AG09309 (cell line): ENCODE measurements at regions not wholly inside any gene's neighbourhood (a gene's known extent, or its start where the extent isn't known, plus 50 kb on each side); places are given as distances from the start of the nearest gene placed in this dataset.

ENCODE experiments used
- DNase-seq: peaks from one replicate; pipeline ENCODE4 v3.0.0-alpha.2; 2010; ENCODE audit warnings: low read depth
- H3K4me3 ChIP-seq: 2 replicates; pipeline ENCODE4 v1.5.1; 2011; ENCODE audit warnings: mild to moderate bottlenecking, low read depth, low read length, moderate library complexity; ENCODE audit not compliant: control insufficient read depth
- TF ChIP-seq, protein P1 (sequence below): IDR thresholded peaks from 2 replicates; pipeline ENCODE4 v1.5.1; 2011; ENCODE audit warnings: mild to moderate bottlenecking, low read depth, low read length, inconsistent platforms; ENCODE audit not compliant: insufficient read depth, control insufficient read depth; ENCODE audit errors: missing control alignments

DNA sequence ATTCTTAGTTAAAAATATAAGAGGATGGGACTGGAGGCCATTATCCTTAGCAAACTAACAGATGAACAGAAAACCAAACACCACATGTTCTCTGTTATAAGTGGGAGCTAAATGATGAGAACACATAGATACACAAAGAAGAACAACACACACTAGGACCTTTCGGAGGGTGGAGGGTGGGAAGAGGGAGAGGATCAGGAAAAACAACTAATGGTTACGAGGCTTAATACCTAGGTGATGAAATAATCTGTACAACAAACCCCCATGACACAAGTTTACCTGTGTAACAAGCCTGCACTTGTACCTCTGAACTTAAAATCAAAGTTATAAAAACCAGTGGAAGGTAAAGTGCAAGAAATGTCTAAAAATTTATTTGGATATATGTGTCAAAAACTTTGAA is 1047.4 kb upstream of the C9orf72 start:
- DNase-seq, result no peak
- TF ChIP-seq, protein P1, sequence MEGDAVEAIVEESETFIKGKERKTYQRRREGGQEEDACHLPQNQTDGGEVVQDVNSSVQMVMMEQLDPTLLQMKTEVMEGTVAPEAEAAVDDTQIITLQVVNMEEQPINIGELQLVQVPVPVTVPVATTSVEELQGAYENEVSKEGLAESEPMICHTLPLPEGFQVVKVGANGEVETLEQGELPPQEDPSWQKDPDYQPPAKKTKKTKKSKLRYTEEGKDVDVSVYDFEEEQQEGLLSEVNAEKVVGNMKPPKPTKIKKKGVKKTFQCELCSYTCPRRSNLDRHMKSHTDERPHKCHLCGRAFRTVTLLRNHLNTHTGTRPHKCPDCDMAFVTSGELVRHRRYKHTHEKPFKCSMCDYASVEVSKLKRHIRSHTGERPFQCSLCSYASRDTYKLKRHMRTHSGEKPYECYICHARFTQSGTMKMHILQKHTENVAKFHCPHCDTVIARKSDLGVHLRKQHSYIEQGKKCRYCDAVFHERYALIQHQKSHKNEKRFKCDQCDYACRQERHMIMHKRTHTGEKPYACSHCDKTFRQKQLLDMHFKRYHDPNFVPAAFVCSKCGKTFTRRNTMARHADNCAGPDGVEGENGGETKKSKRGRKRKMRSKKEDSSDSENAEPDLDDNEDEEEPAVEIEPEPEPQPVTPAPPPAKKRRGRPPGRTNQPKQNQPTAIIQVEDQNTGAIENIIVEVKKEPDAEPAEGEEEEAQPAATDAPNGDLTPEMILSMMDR, result no peak
- H3K4me3 ChIP-seq, result no peak overlapping the region

DNA sequence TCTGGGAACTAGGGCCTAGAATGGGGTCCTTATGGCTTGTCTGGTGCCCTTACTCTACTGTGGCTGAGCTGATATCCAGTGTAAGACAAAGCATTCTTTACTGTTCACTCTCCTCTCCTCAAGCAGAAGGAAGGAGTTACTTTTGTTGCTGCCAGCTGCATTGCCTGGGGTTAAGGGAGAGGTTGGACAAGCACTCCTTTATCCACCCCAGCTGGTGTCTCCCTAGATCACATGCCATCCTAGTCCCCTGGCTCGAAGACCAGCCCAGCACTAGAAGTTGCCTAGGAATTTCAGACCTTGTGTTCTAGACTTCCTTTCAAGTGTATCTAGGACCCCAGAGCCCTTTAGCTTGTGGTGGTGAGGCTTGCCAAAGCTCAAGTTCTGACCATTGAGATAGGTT is 1051.5 kb upstream of the C9orf72 start:
- DNase-seq, result no peak
- TF ChIP-seq, protein P1, result no peak
- no peak overlapping the region for H3K4me3 ChIP-seq

DNA sequence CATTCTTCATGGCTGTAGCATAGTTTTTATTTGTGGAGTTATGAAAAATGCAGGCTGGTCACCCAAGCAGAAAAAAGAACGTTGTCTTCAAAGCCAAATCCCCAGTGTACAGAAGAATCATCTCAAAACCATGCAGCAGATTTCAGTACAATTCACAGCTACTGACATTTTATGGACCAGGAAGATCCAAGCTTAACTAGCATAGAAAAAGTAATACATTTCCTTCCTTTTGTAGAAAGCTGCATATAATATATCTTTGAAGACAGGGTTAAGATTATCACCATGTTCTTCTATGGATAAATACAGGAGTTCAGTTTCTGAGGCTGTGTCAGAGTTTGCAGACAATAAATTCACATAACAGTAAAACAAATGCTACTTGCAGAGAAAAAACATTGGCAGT is 1054.8 kb upstream of the C9orf72 start:
- H3K4me3 ChIP-seq, result no peak overlapping the region
- TF ChIP-seq, protein P1, result no peak
- DNase-seq, result no peak

DNA sequence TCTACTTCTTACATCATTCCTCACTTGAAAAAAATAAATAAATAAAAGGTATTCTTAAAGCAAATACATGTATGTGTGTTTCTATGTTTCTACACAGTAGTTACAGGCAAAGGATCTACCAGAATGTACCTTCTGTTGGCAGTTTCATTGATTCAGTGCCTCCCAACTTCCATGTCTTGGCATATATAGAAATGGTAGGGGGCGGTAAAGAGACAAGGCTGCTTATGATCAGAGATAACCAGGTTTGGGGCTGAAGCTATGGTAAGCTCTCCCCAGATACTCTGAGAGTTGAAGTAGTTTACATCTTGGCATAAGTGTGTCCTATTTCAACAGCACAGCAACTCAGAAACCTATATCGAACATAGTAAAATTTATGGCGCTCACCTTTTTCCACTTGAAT is 1075.4 kb upstream of the C9orf72 start:
- DNase-seq, result no peak
- H3K4me3 ChIP-seq, result no peak overlapping the region
- TF ChIP-seq, protein P1, result no peak

DNA sequence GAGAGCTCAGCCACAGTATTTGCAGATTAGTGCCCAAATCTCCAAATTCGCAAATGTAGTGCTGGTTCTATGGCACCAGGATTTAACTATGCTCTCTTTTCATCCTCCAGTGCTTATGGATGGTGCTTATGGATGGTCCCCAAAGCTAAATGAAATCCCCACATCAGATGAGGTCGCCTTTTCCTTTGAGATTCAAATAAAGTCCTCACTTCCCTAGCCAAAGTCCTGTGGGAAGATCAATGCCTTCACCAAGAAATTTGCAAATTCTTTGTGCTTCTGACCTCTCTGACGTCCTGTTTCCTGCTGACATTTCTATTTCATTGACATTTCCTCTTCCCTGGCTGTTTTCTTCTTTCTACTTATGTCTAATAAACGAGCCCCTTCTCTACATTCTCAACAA is 1077.0 kb upstream of the C9orf72 start:
- TF ChIP-seq, protein P1, result no peak
- H3K4me3 ChIP-seq, result no peak overlapping the region

DNA sequence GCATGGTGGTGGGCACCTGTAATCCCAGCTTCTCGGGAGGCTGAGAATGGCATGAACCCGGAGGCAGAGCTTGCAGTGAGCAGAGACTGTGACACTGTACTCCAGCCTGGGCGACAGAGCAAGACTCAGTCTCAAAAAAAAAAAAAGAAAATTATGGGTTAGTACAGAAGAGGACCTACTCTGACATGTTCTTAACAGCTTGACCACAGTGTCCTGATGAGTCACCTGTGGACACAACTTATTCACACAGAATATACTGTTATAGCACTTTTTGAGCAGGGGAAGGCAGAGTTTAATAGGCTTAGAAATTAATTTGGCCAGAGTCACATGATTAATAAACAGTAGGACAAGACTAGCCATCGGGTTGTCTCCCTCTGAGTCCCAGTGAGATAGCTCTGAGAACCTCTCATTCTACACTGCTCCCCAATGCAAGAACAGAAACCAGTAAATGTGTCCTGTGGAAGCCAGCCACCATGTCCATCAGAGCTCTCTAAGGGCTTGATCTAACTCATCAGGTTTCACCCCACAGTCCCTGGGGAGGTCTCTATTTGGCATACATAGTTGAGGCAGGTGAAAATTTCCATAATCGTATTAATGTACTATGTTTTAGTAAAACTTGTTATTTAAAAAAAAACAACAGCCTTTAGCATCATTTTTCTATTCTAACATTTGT is 1077.9 kb upstream of the C9orf72 start:
- TF ChIP-seq, protein P1, result no peak
- DNase-seq, result no peak

More for the DNA sequence above, 1077.0 kb upstream of the C9orf72 start:
- DNase-seq, result no peak

More for the DNA sequence above, 1077.9 kb upstream of the C9orf72 start:
- no peak overlapping the region for H3K4me3 ChIP-seq
